HG03025 (cell line): ENCODE measurements at regions not wholly inside any gene's neighbourhood (a gene's known extent, or its start where the extent isn't known, plus 50 kb on each side); places are given as distances from the start of the nearest gene placed in this dataset.
"Not testable (repeated sequence)": the region's sequence is repeated elsewhere in the genome, so short reads cannot be mapped to it uniquely, and the experiment has no call there.

Source experiments
- ATAC-seq: cut with Tn5 transposase; IDR thresholded peaks from one replicate; pipeline ENCODE4 v1.9.1; 2021; ENCODE audit warnings: mild to moderate bottlenecking, moderate library complexity; ENCODE audit not compliant: unreplicated experiment, low FRiP score

- ATAC-seq = no peak
These were observed 214.8 kb downstream of the DHX15 start for GRCh38 chr4:24369507-24370029.

GRCh38 chr4:24368801-24369200 lies 215.6 kb downstream of the DHX15 start:
- ATAC-seq = no peak

GRCh38 chr4:24364852-24365251 lies 219.5 kb downstream of the DHX15 start:
- no peak for ATAC-seq

GRCh38 chr4:24364249-24364648 lies 220.1 kb downstream of the DHX15 start:
- ATAC-seq = no peak

- ATAC-seq = no peak
These were observed 220.6 kb downstream of the DHX15 start for GRCh38 chr4:24363751-24364150.

GRCh38 chr4:24352112-24352511 lies 232.2 kb downstream of the DHX15 start:
- ATAC-seq = no peak

- not testable (repeated sequence) for ATAC-seq
These were observed 235.0 kb downstream of the DHX15 start for GRCh38 chr4:24349168-24349996.

- ATAC-seq = no peak
These were observed 245.1 kb downstream of the DHX15 start for GRCh38 chr4:24339260-24339659.

- no peak for ATAC-seq
These were observed 246.7 kb downstream of the DHX15 start for GRCh38 chr4:24337451-24338190.

GRCh38 chr4:24335616-24336015 lies 248.7 kb downstream of the DHX15 start:
- no peak for ATAC-seq

- no peak for ATAC-seq
These were observed 249.4 kb downstream of the DHX15 start for GRCh38 chr4:24334906-24335305.

- ATAC-seq = no peak
These were observed 253.8 kb downstream of the DHX15 start for GRCh38 chr4:24330573-24330972.

- ATAC-seq = no peak
These were observed 254.2 kb downstream of the DHX15 start for GRCh38 chr4:24330172-24330571.

GRCh38 chr4:24328711-24329110 lies 255.6 kb downstream of the DHX15 start:
- ATAC-seq = no peak

GRCh38 chr4:24328310-24328709 lies 256.0 kb downstream of the DHX15 start:
- no peak for ATAC-seq

GRCh38 chr4:24322995-24323394 lies 261.4 kb downstream of the DHX15 start:
- ATAC-seq = no peak

- no peak for ATAC-seq
These were observed 261.8 kb downstream of the DHX15 start for GRCh38 chr4:24322511-24322910.

- ATAC-seq = no peak
These were observed 262.7 kb downstream of the DHX15 start for GRCh38 chr4:24321616-24322015.

- no peak for ATAC-seq
These were observed 263.2 kb downstream of the DHX15 start for GRCh38 chr4:24321131-24321530.

- ATAC-seq = no peak
These were observed 265.0 kb downstream of the DHX15 start for GRCh38 chr4:24319387-24319786.

- no peak for ATAC-seq
These were observed 269.3 kb downstream of the DHX15 start for GRCh38 chr4:24315056-24315455.
